ENCODE measurements at regions not wholly inside any gene's neighbourhood (a gene's known extent, or its start where the extent isn't known, plus 50 kb on each side); places are given as distances from the start of the nearest gene placed in this dataset.

DNA sequence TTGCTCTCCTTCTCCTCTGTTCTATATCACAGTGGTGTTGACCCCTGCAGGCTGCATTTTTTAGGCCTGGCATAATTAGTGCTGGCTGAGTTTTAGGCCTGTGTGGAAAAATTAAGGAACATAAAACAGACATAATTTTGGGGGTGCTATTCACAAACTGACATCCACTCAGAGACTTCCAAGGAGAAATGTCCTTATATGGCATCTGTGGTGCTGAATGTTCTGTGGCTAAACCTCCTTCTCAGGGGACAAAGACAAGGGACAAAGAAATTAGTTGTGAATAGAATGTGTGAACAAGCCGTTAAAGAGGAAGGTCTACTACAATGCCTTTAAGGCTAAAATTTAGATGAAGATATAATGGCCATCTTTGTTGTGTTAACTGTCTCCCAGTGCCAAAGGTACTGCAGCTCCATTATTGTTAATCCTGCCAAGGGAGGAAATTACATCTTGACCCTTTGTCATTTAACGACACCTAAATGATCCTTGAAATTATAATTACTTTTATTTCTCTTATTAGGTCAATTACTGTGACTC, 870.0 kb upstream of the CHAC2 start:
- CTCF ChIA-PET = no interaction called here

DNA sequence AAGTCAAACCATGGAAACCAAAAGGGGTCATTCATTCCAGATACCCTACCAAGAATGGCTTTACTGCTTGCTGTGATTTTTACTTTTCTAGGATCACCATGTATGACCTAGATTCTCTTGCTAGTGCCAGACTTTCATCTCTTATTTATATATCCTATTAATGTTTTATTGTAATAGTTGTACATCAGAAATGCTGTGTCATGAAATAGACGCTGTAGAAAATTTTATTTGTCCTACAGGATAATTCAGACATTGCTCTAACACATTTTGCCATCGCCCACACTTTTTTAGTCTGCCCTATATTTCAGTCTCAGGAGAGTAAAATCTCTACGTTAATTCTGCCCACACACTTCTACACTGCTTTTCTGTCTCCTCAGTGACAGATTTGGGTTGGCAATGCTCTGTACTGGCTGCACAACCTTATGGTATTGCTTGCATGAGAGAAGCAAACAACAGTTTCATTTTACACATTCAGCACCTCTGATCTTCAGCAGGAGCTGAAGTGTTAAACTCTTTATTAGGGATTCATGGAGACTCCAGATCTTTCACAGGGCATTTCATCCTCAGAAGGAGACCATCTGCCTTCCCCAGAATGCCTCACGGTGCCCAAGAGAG, 871.8 kb upstream of the CHAC2 start:
- DNase-seq (ENCODE audit: low spot score) = no peak
- CTCF ChIA-PET = no interaction called here
- POLR2A ChIA-PET (ENCODE audit: low non-redundant PET) = no interaction called here

More for the DNA sequence above, 870.0 kb upstream of the CHAC2 start:
- POLR2A ChIA-PET (ENCODE audit: low non-redundant PET) = no interaction called here
- DNase-seq (ENCODE audit: low spot score) = no peak
- H3K27ac ChIP-seq = no peak overlapping the region
- TF ChIP-seq, protein P1, sequence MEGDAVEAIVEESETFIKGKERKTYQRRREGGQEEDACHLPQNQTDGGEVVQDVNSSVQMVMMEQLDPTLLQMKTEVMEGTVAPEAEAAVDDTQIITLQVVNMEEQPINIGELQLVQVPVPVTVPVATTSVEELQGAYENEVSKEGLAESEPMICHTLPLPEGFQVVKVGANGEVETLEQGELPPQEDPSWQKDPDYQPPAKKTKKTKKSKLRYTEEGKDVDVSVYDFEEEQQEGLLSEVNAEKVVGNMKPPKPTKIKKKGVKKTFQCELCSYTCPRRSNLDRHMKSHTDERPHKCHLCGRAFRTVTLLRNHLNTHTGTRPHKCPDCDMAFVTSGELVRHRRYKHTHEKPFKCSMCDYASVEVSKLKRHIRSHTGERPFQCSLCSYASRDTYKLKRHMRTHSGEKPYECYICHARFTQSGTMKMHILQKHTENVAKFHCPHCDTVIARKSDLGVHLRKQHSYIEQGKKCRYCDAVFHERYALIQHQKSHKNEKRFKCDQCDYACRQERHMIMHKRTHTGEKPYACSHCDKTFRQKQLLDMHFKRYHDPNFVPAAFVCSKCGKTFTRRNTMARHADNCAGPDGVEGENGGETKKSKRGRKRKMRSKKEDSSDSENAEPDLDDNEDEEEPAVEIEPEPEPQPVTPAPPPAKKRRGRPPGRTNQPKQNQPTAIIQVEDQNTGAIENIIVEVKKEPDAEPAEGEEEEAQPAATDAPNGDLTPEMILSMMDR (conservative IDR thresholded peaks at IDR 0.05; ENCODE audit: low read depth) = no peak

DNA sequence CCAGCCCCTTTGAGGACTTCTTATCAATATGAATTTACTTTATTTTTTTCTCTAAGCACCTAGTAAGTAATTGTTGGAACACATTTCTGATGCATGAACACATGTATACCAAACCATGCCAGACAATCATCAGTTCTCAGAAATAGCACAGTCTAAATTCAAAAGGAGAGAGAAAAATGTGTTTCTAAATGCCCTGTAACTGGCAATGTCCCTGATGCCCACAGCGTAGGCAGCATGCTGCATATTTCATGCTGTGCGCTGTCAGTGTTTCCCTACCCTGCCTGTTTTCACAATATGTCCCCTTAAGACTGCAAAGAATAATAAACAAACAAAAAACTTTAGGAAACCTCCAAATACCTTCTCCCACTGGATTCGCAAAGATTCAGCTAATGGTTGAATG, 881.0 kb upstream of the CHAC2 start:
- TF ChIP-seq, protein P1 (conservative IDR thresholded peaks at IDR 0.05; ENCODE audit: low read depth) = no peak
- POLR2A ChIA-PET (ENCODE audit: low non-redundant PET) = no interaction called here
- no peak overlapping the region for H3K27ac ChIP-seq
- no peak for DNase-seq (ENCODE audit: low spot score)
- CTCF ChIA-PET = no interaction called here

More for the DNA sequence above, 871.8 kb upstream of the CHAC2 start:
- TF ChIP-seq, protein P1 (conservative IDR thresholded peaks at IDR 0.05; ENCODE audit: low read depth) = no peak
- H3K27ac ChIP-seq = no peak overlapping the region

DNA sequence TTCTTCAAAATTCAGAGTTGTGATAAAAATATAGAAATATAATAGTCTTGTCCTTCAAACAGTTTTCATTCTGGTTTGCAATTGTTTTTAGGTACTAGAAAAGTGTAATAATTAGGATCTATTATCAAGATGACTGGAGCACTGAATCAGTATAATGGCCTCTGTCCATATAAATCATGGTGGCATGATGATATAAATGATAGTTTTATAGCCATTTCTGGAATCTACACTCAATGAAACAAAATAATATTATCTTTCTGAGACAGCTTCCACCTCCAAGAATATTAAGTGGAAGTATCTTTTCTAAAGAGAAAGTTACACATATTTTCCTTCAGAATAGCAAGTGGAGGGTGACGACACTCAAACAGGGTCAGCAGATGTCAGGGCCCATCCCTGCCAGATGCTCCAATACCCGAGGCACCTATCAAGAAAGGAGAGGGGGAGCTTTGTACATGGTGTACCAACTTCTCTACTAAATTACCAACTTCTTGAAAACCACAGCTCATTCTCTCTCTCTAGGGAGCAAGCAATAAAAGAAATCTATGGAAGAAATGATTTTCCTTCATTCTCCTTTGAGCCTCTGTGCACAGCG, 882.7 kb upstream of the CHAC2 start:
- no peak overlapping the region for H3K27ac ChIP-seq
- POLR2A ChIA-PET (ENCODE audit: low non-redundant PET) = no interaction called here
- TF ChIP-seq, protein P1 (conservative IDR thresholded peaks at IDR 0.05; ENCODE audit: low read depth) = no peak
- CTCF ChIA-PET = interaction anchor here (0.6 kb wide), 1 partner anchor 14 kb away, joined by 3 read pairs; no protein-coding TSS in a partner anchor
- DNase-seq (ENCODE audit: low spot score) = no peak

DNA sequence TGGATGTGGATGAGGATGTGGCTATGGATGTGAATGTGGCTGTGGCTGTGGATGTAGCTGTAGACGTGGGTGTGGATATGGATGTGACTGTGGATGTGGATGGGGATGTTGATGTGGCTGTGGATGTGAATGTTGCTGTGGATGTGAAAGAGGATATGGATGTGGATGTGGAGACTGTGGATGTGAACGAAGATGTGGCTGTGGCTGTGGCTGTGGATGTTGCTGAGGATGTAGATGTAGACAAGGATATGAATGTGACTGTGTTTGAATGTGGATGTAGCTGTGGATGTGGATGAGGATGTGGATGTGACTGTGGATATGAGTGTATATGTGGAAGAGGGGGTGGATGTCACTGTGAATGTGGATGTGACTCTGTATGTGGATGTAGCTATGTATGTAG, 884.6 kb upstream of the CHAC2 start:
- TF ChIP-seq, protein P1 (conservative IDR thresholded peaks at IDR 0.05; ENCODE audit: low read depth) = no peak
- ChIA-PET CTCF (interaction anchor here (0.6 kb wide), 1 partner anchor 16 kb away, joined by 4 read pairs; no protein-coding TSS in a partner anchor), POLR2A (ENCODE audit: low non-redundant PET) (no interaction called here)
- DNase-seq (ENCODE audit: low spot score) = no peak
- no peak overlapping the region for H3K27ac ChIP-seq

DNA sequence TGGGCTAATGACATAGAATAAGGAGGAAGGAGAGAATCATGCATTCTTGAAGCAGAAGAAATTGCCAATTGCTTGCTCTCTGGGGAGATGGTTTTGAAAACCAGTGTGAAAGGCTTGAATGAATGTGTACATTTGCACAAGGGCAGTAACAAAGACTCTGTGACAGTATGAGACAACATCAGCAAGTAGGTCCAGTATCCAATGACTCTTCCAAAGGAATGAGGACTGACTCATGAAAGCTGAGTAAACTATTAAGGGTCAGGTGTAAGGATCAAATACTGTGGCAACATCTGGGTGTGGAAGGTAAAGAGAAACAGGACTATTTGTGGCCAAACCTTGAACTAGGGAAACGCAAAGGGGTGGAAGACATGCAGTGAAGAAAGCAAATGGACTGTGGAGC, 886.0 kb upstream of the CHAC2 start:
- H3K27ac ChIP-seq = no peak overlapping the region
- DNase-seq (ENCODE audit: low spot score) = peak; percentile 34
- ChIA-PET POLR2A (ENCODE audit: low non-redundant PET) (no interaction called here), CTCF (no interaction called here)
- TF ChIP-seq, protein P1 (conservative IDR thresholded peaks at IDR 0.05; ENCODE audit: low read depth) = no peak
